NCI-H446 treated with DMSO at 0.1 percent for 48 hours (cell line): ENCODE measurements at regions not wholly inside any gene's neighbourhood (a gene's known extent, or its start where the extent isn't known, plus 50 kb on each side); places are given as distances from the start of the nearest gene placed in this dataset.
"Not testable (repeated sequence)": the region's sequence is repeated elsewhere in the genome, so short reads cannot be mapped to it uniquely, and the experiment has no call there.

Experiments used
- DNase-seq: peaks from one replicate; lab custom pipeline; 2025; lab: John Stamatoyannopoulos, UW

GRCh38 chr6:12509060-12509459 lies 207.5 kb upstream of the PHACTR1 start:
- no peak for DNase-seq

- no peak for DNase-seq
These were observed 200.5 kb upstream of the PHACTR1 start for GRCh38 chr6:12516070-12516469.

GRCh38 chr6:12522347-12522746 lies 194.2 kb upstream of the PHACTR1 start:
- no peak for DNase-seq

DNA sequence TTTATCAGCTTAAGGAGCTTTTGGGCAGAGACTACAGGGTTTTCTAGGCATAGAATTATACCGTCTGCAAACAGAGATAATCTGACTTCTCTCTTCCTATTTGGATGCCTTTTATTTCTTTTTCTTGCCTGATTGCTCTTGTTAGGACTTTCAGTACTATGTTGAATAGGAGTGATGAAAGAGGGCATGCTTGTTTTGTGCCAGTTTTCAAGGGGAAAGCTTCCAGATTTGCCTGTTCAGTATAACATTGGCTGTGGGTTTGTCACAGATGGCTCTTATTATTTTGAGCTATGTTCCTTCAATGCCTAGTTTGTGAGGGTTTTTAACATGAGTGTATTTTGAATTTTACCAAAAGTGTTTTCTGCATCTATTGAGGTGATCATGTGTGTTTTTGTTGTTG lies 192.8 kb upstream of the PHACTR1 start:
- DNase-seq, result no peak

DNA sequence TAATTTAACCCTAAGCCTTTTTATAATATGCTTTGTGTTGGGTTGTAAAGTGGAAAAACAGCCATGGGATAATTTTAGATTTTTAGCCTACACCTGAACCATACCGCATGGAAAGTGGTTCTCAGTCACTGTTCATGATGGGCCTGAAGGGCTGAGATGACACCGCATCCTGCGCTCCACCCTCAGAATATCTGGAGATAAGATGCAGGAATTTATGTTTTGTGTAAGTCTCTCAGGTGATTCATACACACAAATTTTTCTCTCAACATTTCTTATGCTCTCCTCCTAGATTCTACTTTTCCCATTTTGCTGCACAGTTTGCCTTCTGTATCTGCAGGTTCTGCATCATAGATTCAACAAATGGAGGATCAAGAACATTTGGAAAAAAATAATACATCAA lies 191.3 kb upstream of the PHACTR1 start:
- DNase-seq, result no peak

DNA sequence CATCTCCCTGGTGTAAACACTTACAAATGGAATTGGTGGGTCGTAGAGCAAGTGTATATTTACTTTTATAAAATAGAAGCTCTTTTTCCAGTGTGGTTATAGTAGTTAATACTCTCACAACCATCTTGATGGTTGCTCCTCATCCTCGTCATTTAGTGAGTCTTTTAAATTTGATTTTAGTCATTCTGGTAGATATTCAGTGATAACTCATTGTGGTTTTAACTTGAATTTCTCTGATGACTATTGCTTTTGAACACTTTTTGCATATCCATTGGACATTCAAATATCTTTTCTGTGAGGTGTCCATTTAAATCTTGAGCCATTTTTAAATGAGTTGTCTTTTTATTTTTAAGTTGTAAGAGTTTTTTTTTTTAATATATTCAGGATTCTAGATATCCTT lies 189.2 kb upstream of the PHACTR1 start:
- no peak for DNase-seq

DNA sequence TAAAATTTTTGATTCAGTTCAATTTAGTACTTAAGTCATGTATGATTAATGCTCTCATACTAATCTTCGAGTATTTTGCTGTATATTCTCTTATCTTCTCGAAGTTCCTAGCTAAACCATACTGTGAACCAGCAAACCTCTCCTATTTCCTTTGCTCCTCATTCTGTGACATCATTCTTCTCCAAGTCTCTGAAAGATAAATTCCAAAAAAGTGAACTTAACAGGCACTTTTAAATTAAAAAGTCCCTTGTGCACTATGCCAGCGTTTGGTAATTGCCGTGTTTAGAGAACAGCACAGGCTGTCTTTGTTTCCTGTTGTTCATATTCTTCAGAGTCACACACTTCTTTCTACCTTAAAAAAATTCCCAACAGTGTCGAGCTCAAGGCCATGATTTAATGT lies 188.4 kb upstream of the PHACTR1 start:
- no peak for DNase-seq

DNA sequence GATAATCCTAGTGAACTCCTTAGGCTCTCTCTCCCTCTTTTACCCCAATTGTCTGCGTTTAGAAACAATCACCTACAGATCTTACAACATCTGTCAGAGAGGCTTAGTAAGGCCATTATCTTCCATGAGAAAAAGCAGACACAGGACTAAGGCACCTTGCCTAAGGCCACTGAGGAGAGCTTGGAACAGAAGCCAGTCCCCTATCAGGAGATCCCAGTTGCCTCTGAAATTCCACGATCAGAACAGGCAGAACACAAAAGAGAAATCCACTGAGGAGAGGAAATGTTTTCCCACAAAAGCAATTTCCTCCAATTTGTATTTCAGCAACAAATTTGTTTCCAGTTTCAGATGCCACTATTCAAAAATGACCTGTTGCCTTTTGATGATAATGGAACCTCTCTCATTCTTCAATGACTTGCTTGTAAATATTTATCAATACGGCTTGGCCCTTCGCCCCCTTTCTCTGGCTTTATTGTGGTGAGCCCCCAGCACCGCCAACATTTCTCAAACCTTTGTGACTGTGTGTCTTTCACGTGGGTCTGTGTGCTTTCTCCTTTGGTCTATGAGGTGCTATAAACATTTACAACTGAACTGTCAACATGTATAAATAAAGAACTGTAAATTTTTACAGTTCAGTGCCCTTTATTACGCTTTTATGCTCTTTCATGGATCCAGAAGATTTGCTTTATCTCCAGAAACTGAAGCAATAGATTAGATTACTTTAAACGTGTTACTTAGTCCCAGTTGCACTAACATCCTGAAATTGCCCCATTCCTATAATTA lies 187.8 kb upstream of the PHACTR1 start:
- DNase-seq, result no peak

GRCh38 chr6:12529364-12530019 lies 187.1 kb upstream of the PHACTR1 start:
- DNase-seq, result no peak

DNA sequence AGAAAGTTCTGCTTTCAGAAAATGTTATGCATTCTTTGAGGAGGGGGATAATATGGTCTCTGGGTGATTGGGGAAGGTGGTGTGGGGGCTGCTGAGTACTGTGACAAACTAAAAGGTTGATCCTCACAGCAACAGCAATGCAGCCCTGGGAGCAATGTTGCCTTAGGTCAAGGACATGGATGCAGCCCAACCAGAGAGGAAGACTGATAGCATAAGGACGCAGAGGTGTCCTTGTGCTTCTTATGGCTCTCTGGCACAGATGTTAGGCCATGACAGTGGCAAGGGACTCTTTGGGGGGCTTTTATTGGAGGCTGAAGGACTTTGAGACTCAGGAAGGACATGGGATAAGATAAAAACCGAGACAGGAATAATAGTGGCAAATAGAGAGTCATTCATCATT lies 186.2 kb upstream of the PHACTR1 start:
- DNase-seq, result no peak

DNA sequence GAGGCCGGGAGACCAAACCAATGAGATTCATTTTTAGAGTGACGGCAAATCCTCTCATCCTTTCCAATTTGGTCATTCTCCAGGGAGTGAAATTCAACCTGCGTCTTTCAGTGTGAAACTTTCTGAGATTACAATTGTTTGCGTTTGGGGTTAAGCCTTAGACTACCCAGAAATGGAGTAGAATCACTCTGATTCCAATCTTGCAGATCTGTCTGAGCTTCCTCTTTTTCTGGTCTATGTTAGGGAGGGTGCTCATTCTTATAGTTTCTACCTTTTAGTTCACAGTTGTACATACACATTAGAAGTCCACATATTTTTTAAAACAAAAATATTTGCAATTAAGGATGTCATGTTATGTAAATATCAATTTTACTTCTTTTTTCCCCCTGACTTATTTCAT lies 183.0 kb upstream of the PHACTR1 start:
- DNase-seq, result no peak

GRCh38 chr6:12534069-12534853 lies 182.3 kb upstream of the PHACTR1 start:
- DNase-seq, result no peak

DNA sequence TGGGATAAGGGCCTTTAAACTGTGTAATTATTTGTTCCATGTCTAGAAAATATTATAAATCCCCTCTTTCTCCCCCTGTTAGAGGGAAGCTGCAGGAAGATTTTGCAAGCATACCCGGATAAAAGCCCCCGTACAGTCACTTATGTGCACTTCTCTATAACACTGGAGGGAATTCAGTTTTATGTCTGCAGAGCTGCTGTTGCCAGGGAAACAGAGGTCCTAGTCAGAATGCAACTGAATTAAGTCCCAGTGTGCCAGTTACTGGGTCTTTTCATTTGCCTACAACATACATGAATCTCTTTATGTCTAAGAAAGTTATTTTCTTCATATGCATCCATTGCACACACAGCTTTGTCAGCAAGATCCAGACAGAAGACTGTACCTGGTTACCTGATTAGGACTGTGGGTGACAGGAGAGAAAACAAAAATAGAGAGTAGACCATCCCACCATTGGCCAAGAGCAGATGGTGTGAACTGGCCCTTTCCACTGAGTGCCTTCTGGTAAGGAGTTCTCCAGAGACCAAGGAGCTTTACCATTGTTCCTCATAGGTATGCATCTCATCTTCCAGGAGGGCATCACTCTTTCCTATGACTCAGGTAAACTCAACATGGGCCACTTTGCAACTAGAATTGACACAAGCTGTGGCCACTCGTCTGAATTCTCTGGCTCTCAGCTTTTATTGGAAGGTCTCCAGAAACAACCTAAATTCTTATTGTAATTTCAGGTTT lies 180.8 kb upstream of the PHACTR1 start:
- DNase-seq, result no peak

GRCh38 chr6:12536416-12536815 lies 180.2 kb upstream of the PHACTR1 start:
- no peak for DNase-seq

DNA sequence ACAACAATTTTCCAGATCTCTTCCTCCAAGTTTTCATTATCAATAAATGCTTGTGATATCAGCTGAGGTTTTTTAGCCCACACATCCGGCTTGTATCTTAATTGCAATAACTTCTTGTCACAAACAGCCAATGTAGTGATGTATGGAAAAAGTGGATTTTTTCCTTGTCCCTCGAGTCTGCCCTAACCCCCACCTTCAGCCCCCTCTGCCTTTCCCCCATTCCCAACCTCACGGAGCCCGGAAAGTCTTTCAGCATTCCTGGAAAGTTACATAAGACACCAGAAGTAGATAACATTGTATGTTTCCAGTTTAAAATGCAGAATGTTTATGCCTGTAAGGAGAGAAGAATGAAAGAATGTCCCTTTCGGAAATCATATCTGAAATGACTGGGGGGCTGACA lies 179.2 kb upstream of the PHACTR1 start:
- no peak for DNase-seq

GRCh38 chr6:12538881-12539357 lies 177.6 kb upstream of the PHACTR1 start:
- DNase-seq, result no peak

DNA sequence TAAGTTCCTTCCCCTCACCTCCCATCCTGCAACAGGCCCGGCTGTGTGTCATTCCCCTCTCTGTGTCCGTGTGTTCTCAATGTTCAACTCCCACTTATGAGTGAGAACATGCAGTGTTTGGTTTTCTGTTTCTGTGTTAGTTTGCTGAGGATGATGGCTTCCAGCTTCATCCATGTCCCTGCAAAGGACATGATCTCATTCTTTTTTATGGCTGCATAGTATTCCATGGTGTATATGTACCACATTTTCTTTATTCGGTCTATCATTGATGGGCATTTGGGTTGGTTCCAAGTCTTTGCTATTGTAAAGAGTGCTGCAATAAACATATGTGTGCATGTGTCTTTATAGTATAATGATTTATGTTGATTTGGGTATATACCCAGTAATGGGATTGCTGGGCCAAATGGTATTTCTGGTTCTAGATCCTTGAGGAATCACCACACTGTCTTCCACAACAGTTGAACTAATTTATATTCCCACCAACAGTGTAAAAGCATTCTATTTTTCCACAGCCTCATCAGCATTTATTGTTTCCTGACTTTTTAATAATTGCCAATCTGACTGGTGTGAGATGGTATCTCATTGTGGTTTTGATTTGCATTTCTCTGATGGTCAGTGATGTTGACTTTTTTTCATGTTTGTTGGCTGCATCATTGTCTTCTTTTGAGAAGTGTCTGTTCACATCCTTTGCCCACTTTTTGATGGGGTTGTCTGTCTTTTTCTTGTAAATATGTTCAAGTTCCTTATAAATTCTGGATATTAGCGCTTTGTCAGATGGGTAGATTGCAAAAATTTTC lies 174.1 kb upstream of the PHACTR1 start:
- not testable (repeated sequence) for DNase-seq

DNA sequence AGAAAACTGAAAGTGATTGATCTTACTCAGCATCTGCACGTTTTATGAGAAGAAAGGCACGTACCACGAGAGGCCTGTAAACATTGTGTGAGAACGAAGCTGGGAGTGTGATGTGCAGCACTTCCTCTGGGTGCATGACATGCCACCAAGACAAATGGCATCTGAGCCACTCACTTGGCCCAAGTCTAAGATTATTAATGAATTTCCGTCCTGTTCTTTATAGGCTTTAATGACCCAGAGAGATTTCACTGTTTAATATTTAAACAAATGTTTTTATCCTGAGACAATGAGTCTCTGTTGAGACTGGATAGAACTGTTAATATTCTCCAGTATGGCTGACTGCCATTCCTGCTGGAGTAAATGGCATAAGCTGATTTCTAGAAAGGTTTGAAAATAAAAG lies 172.6 kb upstream of the PHACTR1 start:
- no peak for DNase-seq

GRCh38 chr6:12544821-12545565 lies 171.6 kb upstream of the PHACTR1 start:
- DNase-seq, result no peak

GRCh38 chr6:12545619-12546409 lies 170.8 kb upstream of the PHACTR1 start:
- DNase-seq, result no peak
